H9 (cell line): ENCODE measurements at regions not wholly inside any gene's neighbourhood (a gene's known extent, or its start where the extent isn't known, plus 50 kb on each side); places are given as distances from the start of the nearest gene placed in this dataset.

Source experiments
- DNase-seq: peaks from one replicate; pipeline ENCODE4 v3.0.0-alpha.2; 2017
- H2AFZ ChIP-seq: one replicate; pipeline ENCODE4 v1.6.1; 2013; ENCODE audit warnings: mild to moderate bottlenecking, low read length, control low read depth, moderate library complexity
- H2AK5ac ChIP-seq: 2 replicates; pipeline ENCODE4 v1.6.1; 2013; ENCODE audit warnings: low read length, control low read depth, mixed read lengths; ENCODE audit not compliant: insufficient read length
- H2BK120ac ChIP-seq: one replicate; pipeline ENCODE4 v1.6.1; 2013; ENCODE audit warnings: low read depth, mild to moderate bottlenecking, low read length, control low read depth, inconsistent platforms; ENCODE audit not compliant: poor library complexity, severe bottlenecking
- H2BK12ac ChIP-seq: 2 replicates; pipeline ENCODE4 v1.6.1; 2013; ENCODE audit warnings: low read length, control low read depth, mixed read lengths, low read depth; ENCODE audit not compliant: insufficient read length
- H2BK15ac ChIP-seq: 2 replicates; pipeline ENCODE4 v1.6.1; 2013; ENCODE audit warnings: low read depth, low read length, control low read depth
- H2BK20ac ChIP-seq: one replicate; pipeline ENCODE4 v1.6.1; 2013; ENCODE audit warnings: low read depth, mild to moderate bottlenecking, low read length, control low read depth, inconsistent platforms; ENCODE audit not compliant: poor library complexity, severe bottlenecking
- H2BK5ac ChIP-seq: 2 replicates; pipeline ENCODE4 v1.6.1; 2013; ENCODE audit warnings: low read length, control low read depth, mixed read lengths; ENCODE audit not compliant: insufficient read length
- H3K14ac ChIP-seq: 2 replicates; pipeline ENCODE4 v1.6.1; 2013; ENCODE audit warnings: low read length, control low read depth; ENCODE audit not compliant: insufficient read depth
- H3K18ac ChIP-seq: 2 replicates; pipeline ENCODE4 v1.6.1; 2013; ENCODE audit warnings: low read depth, mild to moderate bottlenecking, mixed read lengths, low read length, control low read depth; ENCODE audit not compliant: insufficient read length
- H3K23ac ChIP-seq: 2 replicates; pipeline ENCODE4 v1.6.1; 2013; ENCODE audit warnings: low read length, control low read depth, mixed read lengths, low read depth; ENCODE audit not compliant: insufficient read length
- H3K23me2 ChIP-seq: 2 replicates; pipeline ENCODE4 v1.6.1; 2013; ENCODE audit warnings: low read depth, mild to moderate bottlenecking, mixed read lengths, low read length, control low read depth; ENCODE audit not compliant: insufficient read length, poor library complexity, severe bottlenecking
- H3K27ac ChIP-seq: 2 replicates; pipeline ENCODE4 v1.5.1; 2013; ENCODE audit warnings: low read length, control low read depth, mixed read lengths, low read depth; ENCODE audit not compliant: insufficient read length
- H3K27me3 ChIP-seq: 2 replicates; pipeline ENCODE4 v1.6.1; 2013; ENCODE audit warnings: low read length, control low read depth, inconsistent platforms; ENCODE audit not compliant: insufficient read depth
- H3K4ac ChIP-seq: 2 replicates; pipeline ENCODE4 v1.6.1; 2013; ENCODE audit warnings: low read depth, mild to moderate bottlenecking, control low read depth, inconsistent platforms, low read length, moderate library complexity
- H3K4me1 ChIP-seq: 2 replicates; pipeline ENCODE4 v1.6.1; 2013; ENCODE audit warnings: low read length, control low read depth, inconsistent platforms; ENCODE audit not compliant: insufficient read depth
- H3K4me2 ChIP-seq: 2 replicates; pipeline ENCODE4 v1.6.1; 2013; ENCODE audit warnings: low read length, control low read depth, mixed read lengths; ENCODE audit not compliant: insufficient read length, insufficient read depth
- H3K56ac ChIP-seq: 2 replicates; pipeline ENCODE4 v1.6.1; 2013; ENCODE audit warnings: low read depth, mild to moderate bottlenecking, mixed read lengths, low read length, control low read depth; ENCODE audit not compliant: insufficient read length
- H3K79me1 ChIP-seq: 2 replicates; pipeline ENCODE4 v1.6.1; 2013; ENCODE audit warnings: low read depth, mild to moderate bottlenecking, moderate library complexity, low read length, control low read depth, inconsistent platforms; ENCODE audit not compliant: insufficient read depth, poor library complexity, severe bottlenecking
- H3K79me2 ChIP-seq: 2 replicates; pipeline ENCODE4 v1.6.1; 2013; ENCODE audit warnings: low read length, control low read depth, inconsistent platforms; ENCODE audit not compliant: insufficient read depth
- H3K9ac ChIP-seq: 2 replicates; pipeline ENCODE4 v1.6.1; 2013; ENCODE audit warnings: low read length, control low read depth, mixed read lengths; ENCODE audit not compliant: insufficient read length; ENCODE audit errors: extremely low read depth
- H3K9me3 ChIP-seq: one replicate; pipeline ENCODE4 v1.6.1; 2013; ENCODE audit warnings: low read depth, low read length, inconsistent platforms; ENCODE audit not compliant: control insufficient read depth
- H3T11ph ChIP-seq: one replicate; pipeline ENCODE4 v1.6.1; 2013; ENCODE audit warnings: mild to moderate bottlenecking, low read length, control low read depth, inconsistent platforms
- H4K20me1 ChIP-seq: one replicate; pipeline ENCODE4 v1.6.1; 2013; ENCODE audit not compliant: control insufficient read depth, insufficient read length, insufficient read depth
- H4K5ac ChIP-seq: 2 replicates; pipeline ENCODE4 v1.6.1; 2013; ENCODE audit warnings: low read depth, mild to moderate bottlenecking, mixed read lengths, low read length, control low read depth; ENCODE audit not compliant: insufficient read length
- H4K8ac ChIP-seq: replicated peaks from 2 replicates; pipeline ENCODE4 v1.6.1; 2013; ENCODE audit warnings: low read length, control low read depth, mixed read lengths, low read depth; ENCODE audit not compliant: insufficient read length
- H4K91ac ChIP-seq: 2 replicates; pipeline ENCODE4 v1.6.1; 2013; ENCODE audit warnings: low read depth, mild to moderate bottlenecking, moderate library complexity, mixed read lengths, low read length, control low read depth; ENCODE audit not compliant: insufficient read length
- H3K27ac Mint-ChIP-seq, 3 experiments: 2 replicates in 2 of 3; 3 replicates in 1 of 3; pipeline ENCODE4 v1.8.0; 2020 to 2021; ENCODE audit warnings: mixed read lengths in 3 of 3, mild to moderate bottlenecking in 1 of 3, moderate library complexity in 1 of 3
- H3K27me3 Mint-ChIP-seq: 2 replicates; pipeline ENCODE4 v1.8.0; 2021; ENCODE audit warnings: low read depth, mild to moderate bottlenecking, moderate library complexity, mixed read lengths
- H3K36me3 Mint-ChIP-seq, 3 experiments: 2 replicates in 2 of 3; 3 replicates in 1 of 3; pipeline ENCODE4 v1.8.0; 2020 to 2021; ENCODE audit warnings: low read depth in 3 of 3, mixed read lengths in 3 of 3; ENCODE audit not compliant: insufficient read depth in 1 of 3
- H3K4me1 Mint-ChIP-seq, 2 experiments: 2 replicates each; pipeline ENCODE4 v1.8.0; 2020; ENCODE audit warnings: mixed read lengths in 2 of 2
- H3K4me3 Mint-ChIP-seq, 2 experiments: 2 replicates in 1 of 2; 3 replicates in 1 of 2; pipeline ENCODE4 v1.8.0; 2020 to 2021; ENCODE audit warnings: mild to moderate bottlenecking in 2 of 2, mixed read lengths in 2 of 2, moderate library complexity in 1 of 2
- H3K9me3 Mint-ChIP-seq, 2 experiments: 2 replicates in 1 of 2; 3 replicates in 1 of 2; pipeline ENCODE4 v1.8.0; 2020; ENCODE audit warnings: mild to moderate bottlenecking in 2 of 2, mixed read lengths in 2 of 2, moderate library complexity in 1 of 2
- TF ChIP-seq, protein P1 (sequence below): fragments of 200-600 bp; sonication (generic); conservative IDR thresholded peaks from 3 replicates; pipeline ENCODE4 v1.8.0; 2021; ENCODE audit warnings: antibody characterized with exemption, mild to moderate bottlenecking

DNA sequence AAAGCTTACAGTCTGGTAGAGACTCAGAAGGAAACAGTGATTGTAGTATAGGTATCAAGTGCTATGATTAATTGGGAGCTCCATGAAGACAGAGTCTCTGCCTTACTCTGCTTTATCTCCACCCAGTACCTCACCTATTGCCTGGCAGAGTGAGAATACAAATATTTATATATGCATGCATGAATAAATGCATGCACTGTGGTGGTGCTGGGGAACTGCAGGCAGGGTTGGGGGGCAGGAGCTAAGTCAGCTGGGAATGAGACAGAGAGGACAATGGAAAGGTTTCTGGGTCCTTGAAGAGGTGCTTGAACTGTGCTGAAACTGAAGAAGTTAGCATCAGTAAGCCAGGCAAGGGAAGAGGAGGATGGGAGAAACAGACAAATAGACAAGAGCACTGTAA lies 80.8 kb upstream of the PPP2R2B start:
- H2AFZ ChIP-seq = no peak overlapping the region
- H2BK5ac ChIP-seq = no peak overlapping the region
- no peaks in the 10 kb centered on the region for H3K27me3 ChIP-seq
- no peak overlapping the region for H2BK12ac ChIP-seq
- H3K9ac ChIP-seq = no peak overlapping the region
- H2AK5ac ChIP-seq = no peak overlapping the region
- H3K27ac Mint-ChIP-seq = no peak overlapping the region
- no peak overlapping the region for H3K14ac ChIP-seq
- H3K56ac ChIP-seq = no peak overlapping the region
- no peaks in the 10 kb centered on the region for H3K36me3 Mint-ChIP-seq
- H3K9me3 Mint-ChIP-seq = no peaks in the 10 kb centered on the region
- TF ChIP-seq, protein P1, sequence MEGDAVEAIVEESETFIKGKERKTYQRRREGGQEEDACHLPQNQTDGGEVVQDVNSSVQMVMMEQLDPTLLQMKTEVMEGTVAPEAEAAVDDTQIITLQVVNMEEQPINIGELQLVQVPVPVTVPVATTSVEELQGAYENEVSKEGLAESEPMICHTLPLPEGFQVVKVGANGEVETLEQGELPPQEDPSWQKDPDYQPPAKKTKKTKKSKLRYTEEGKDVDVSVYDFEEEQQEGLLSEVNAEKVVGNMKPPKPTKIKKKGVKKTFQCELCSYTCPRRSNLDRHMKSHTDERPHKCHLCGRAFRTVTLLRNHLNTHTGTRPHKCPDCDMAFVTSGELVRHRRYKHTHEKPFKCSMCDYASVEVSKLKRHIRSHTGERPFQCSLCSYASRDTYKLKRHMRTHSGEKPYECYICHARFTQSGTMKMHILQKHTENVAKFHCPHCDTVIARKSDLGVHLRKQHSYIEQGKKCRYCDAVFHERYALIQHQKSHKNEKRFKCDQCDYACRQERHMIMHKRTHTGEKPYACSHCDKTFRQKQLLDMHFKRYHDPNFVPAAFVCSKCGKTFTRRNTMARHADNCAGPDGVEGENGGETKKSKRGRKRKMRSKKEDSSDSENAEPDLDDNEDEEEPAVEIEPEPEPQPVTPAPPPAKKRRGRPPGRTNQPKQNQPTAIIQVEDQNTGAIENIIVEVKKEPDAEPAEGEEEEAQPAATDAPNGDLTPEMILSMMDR = no peak; the same call in 2 of the 3 replicates
- peaks cover 4 to 5% of the 10 kb centered on the region in 2 experiments for H3K4me1 Mint-ChIP-seq
- H3K4me3 Mint-ChIP-seq = no peak overlapping the region
- H4K5ac ChIP-seq = no peak overlapping the region
- no peak overlapping the region for H3K4me2 ChIP-seq
- no peak overlapping the region for H2BK120ac ChIP-seq
- no peaks in the 10 kb centered on the region for H3K79me1 ChIP-seq
- H4K20me1 ChIP-seq = no peaks in the 10 kb centered on the region
- no peaks in the 10 kb centered on the region for H3K27me3 Mint-ChIP-seq
- no peak overlapping the region for H3T11ph ChIP-seq
- no peak overlapping the region for H3K23ac ChIP-seq
- H3K23me2 ChIP-seq = no peaks in the 10 kb centered on the region
- no peak overlapping the region for H3K27ac ChIP-seq
- H3K18ac ChIP-seq = no peak overlapping the region
- no peaks in the 10 kb centered on the region for H3K79me2 ChIP-seq
- H2BK20ac ChIP-seq = no peak overlapping the region
- no peak overlapping the region for H3K4ac ChIP-seq
- H4K91ac ChIP-seq = no peak overlapping the region
- no peaks in the 10 kb centered on the region for H3K9me3 ChIP-seq
- no peak overlapping the region for H2BK15ac ChIP-seq
- no peak for DNase-seq
- no peaks in the 10 kb centered on the region for H3K4me1 ChIP-seq
- no peak overlapping the region for H4K8ac ChIP-seq
